ENCODE measurements at regions not wholly inside any gene's neighbourhood (a gene's known extent, or its start where the extent isn't known, plus 50 kb on each side); places are given as distances from the start of the nearest gene placed in this dataset.

DNA sequence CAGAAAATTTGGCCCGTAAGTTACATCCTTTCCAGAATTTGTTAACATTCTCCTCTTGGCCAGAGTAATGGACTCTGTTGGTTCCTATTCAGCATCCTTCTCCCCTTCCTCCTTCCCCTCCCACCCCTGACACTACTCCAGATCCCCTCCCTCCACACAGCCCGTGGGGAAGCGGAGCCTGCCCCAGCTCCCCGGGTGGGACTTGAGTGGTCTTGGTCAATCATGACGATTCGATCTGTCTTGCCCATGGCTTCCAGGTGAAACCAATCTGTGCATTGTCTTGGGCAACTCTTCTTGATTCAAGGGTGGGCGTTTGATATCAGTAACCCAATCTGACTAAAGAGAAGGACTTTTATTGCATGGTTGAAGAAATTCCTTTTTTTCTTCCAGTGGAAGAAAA is 143.9 kb downstream of the ANKRD60 start:
- intact Hi-C loops (cut with micrococcal nuclease): loop anchor here (10.0 kb wide), 1 partner anchor 570 kb away; no protein-coding TSS in a partner anchor
- no peaks in the 10 kb centered on the region for H3K4me1 Mint-ChIP-seq (ENCODE audit: low read depth)

DNA sequence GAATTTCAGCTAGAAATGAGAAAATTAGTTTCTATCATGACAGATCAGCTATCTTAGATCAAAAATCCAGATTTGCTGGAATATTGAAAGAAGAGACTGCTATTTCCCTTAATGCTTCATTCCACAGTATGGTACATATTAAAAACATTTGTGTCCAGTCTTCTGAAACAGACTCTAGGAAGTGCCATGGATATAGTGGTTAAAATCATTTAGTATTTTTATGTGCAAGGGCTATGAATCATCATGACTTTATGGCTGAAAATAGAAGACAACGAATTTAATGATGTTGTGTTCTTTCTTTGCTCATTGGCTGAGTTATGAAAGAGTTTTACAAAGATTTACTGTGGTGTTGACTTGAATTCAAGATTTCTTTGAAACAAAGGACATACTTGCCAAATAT is 146.6 kb downstream of the ANKRD60 start:
- no peaks in the 10 kb centered on the region for H3K4me1 Mint-ChIP-seq (ENCODE audit: low read depth)
- H3K4me3 Mint-ChIP-seq: no peak overlapping the region
- intact Hi-C loops (cut with micrococcal nuclease): loop anchor here (10.0 kb wide), 1 partner anchor 567 kb away; no protein-coding TSS in a partner anchor
- H3K27ac Mint-ChIP-seq: no peak overlapping the region
- peaks cover 7% of the 10 kb centered on the region for H3K27me3 Mint-ChIP-seq
- no peaks in the 10 kb centered on the region for H3K9me3 Mint-ChIP-seq
- no peaks in the 10 kb centered on the region for H3K36me3 Mint-ChIP-seq (ENCODE audit: low read depth)

More for the DNA sequence above, 143.9 kb downstream of the ANKRD60 start:
- H3K9me3 Mint-ChIP-seq: no peaks in the 10 kb centered on the region
- no peak overlapping the region for H3K4me3 Mint-ChIP-seq
- H3K27ac Mint-ChIP-seq: no peak overlapping the region
- H3K27me3 Mint-ChIP-seq: no peaks in the 10 kb centered on the region
- no peaks in the 10 kb centered on the region for H3K36me3 Mint-ChIP-seq (ENCODE audit: low read depth)

- Mint-ChIP-seq H3K9me3 (no peaks in the 10 kb centered on the region), H3K4me3 (no peak overlapping the region), H3K27ac (no peak overlapping the region), H3K36me3 (ENCODE audit: low read depth) (no peaks in the 10 kb centered on the region), H3K4me1 (ENCODE audit: low read depth) (peaks cover 12% of the 10 kb centered on the region), H3K27me3 (peaks cover 16% of the 10 kb centered on the region)
- intact Hi-C loops (cut with micrococcal nuclease): no loop called here
Measured at GRCh38 chr20:58078741-58079522, 149.5 kb downstream of the ANKRD60 start.

DNA sequence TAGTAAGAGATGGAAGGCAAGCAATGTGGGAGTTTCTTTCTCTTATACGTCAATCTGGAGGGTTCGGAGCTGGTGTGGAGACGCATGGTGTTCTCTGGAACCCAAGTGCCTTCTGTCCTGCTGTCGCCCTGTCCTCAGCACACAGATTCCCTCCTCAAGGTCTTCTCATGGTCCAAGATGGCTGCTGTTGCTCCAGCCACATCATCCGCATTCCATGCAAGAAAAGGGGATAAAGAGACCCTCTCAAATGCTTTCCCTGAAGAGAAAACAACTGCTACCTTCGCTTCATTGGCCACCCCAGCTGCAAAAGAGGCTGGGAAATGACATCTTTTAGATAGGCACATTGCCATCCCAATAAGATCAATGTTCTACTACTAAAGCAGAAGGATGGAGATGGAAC is 151.2 kb downstream of the ANKRD60 start:
- intact Hi-C loops (cut with micrococcal nuclease): no loop called here
- Mint-ChIP-seq H3K4me1 (ENCODE audit: low read depth) (peaks cover 12% of the 10 kb centered on the region), H3K9me3 (no peaks in the 10 kb centered on the region), H3K36me3 (ENCODE audit: low read depth) (no peaks in the 10 kb centered on the region), H3K27me3 (peaks cover 24% of the 10 kb centered on the region), H3K4me3 (no peak overlapping the region), H3K27ac (no peak overlapping the region)

DNA sequence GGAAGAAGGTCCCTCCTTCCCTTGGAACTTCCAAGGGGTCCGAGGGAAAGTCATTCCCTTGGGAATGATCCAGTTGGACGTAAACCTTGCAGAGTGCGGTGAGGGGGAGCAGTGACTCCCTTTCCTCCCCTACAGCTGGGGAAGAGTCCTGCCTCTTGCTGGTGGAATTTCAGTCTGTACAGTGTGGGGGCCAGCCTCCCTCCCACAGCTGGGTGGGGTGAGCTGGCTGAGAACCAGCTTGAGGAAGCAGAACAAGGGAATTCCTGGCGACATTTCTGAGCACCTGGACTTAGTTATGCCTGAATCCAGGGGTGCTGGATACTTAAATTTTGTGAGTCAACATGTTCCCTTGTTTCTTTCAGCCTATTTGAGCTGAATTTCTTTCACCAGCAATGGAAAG is 152.0 kb downstream of the ANKRD60 start:
- H3K4me3 Mint-ChIP-seq: no peak overlapping the region
- H3K27me3 Mint-ChIP-seq: peaks cover 24% of the 10 kb centered on the region
- H3K36me3 Mint-ChIP-seq (ENCODE audit: low read depth): no peaks in the 10 kb centered on the region
- no peak overlapping the region for H3K27ac Mint-ChIP-seq
- intact Hi-C loops (cut with micrococcal nuclease): no loop called here
- no peaks in the 10 kb centered on the region for H3K9me3 Mint-ChIP-seq
- H3K4me1 Mint-ChIP-seq (ENCODE audit: low read depth): peaks cover 12% of the 10 kb centered on the region

DNA sequence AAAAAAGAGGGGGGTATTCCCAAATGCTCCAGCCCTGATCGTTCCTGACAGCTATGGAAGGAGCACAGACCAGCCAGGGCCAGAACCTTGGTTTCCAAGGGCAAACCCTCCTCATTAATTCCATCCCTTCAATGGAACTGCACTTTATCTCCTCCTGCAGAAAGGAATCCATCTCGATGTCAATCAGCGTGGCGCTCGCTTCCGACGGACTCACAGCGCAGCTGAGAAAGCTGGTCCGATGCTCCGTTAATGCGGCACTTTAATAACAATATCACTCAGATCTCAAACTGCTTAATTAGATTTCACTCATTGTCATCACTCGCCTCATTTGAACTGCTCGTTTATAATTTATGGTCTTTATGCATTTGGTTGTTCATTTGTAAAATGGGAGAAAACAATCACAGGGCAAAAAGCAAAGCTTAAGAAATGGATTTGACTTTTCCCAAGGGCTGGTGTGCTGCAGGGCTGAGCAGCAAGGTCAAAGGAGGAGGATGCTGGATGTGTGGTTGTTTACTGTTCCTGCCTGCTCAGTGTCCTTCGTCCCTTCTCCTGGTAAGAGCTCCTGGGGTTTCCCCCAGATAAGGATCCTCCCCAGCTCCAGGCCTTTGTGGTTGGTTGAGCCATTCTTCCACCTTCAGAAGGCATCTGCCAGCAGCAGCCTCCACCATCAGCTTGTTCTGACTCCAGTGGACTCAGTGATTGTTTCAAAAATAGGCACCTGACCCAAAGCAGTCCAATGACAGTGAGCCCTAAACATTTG is 152.7 kb downstream of the ANKRD60 start:
- Mint-ChIP-seq H3K9me3 (no peaks in the 10 kb centered on the region), H3K27me3 (peaks cover 27% of the 10 kb centered on the region), H3K27ac (no peak overlapping the region), H3K4me1 (ENCODE audit: low read depth) (peaks cover 12% of the 10 kb centered on the region), H3K36me3 (ENCODE audit: low read depth) (no peaks in the 10 kb centered on the region), H3K4me3 (no peak overlapping the region)
- intact Hi-C loops (cut with micrococcal nuclease): no loop called here

DNA sequence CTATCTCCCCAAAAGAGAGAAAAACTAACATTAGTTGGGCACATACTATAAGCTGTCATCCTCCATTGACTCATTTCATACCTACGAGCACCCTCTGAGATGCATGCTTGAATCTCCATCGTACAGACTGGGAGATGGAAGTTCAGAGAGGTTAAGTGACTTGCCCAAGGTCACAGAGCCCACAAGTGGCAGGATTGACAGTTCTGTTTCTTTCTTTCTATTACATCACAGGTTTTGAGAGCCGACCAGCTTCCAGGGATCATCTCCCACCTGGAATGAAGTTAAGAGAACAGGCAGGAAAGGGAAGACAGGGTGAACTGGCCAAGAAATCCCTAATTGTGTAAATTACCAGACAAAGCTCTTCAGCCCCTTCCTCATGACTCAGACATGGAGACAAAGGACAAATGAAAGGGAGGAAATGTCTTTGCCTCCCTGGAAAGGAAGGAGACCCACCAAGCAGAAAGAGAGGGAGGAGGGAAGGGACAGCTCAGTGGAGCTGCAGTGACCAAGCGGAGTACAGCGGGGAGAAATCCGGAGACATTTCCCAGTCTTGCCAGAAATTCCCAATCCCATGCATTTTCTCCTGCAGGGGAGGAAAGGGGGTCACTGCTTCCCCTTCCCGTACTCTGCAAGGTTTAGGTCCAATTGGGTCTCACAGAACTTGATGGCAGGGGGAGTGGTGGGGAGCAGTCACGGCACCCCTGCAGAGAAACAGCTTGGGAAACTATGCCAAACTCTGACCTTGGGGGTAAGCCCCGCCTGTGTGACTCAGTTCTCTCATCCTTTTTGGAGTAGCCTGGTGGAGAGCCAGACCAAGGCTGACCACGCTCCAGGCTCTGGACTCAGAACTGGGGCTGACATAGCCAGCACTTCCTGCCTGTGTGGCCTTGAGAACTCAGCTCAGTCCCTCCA is 154.3 kb downstream of the ANKRD60 start:
- H3K4me1 Mint-ChIP-seq (ENCODE audit: low read depth): peaks cover 12% of the 10 kb centered on the region
- no peak overlapping the region for H3K27ac Mint-ChIP-seq
- H3K27me3 Mint-ChIP-seq: peaks cover 27% of the 10 kb centered on the region
- H3K36me3 Mint-ChIP-seq (ENCODE audit: low read depth): no peaks in the 10 kb centered on the region
- H3K9me3 Mint-ChIP-seq: no peaks in the 10 kb centered on the region
- H3K4me3 Mint-ChIP-seq: no peak overlapping the region
- intact Hi-C loops (cut with micrococcal nuclease): no loop called here

DNA sequence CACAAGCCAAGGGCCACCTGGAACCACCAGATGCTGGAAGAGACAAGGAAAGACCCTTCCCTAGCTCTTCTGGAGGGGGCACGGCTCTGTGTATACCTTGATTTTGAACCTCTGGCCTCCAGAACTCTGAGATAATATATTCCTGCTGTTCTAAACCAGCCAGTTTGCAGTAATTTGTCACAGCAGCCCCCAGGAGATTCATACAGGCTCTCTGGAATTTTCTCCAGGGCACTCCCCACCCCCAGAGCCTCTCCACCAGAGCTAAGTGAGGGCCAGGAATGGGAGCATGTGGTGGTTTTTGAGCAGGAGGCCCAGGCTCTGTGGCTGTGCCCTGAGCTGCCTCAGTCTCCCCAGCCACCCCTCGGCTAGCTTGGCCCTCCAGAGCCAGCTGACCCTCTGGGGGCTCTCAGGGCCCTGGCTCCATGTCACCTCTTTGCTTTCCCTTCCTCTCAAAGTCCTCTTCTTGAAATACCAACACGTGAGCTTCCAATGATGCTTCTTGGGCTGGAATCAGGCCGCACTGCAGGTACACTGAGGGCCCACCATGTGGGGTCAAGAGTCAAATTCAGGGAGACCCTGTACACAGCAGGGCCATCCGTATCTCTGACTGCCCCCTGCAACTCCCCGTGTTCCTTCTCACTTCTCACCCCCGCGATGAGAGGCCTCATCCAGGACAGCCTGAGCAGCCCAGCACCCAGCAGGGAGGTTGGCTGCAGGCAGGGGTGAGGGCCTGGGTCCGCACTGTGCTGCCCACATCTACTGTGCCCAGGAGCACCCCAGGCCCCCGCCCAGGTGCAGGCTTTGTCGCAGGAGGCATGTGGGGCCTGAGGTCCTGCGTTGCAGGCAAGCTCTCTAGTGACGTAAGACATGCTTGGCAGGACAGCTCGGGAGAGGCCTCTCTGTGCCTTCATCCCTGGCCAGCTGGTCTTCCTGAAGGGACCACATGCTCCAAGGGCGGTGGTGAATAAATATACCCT is 155.5 kb downstream of the ANKRD60 start:
- peaks cover 24% of the 10 kb centered on the region for H3K27me3 Mint-ChIP-seq
- H3K36me3 Mint-ChIP-seq (ENCODE audit: low read depth): no peaks in the 10 kb centered on the region
- peaks cover 12% of the 10 kb centered on the region for H3K4me1 Mint-ChIP-seq (ENCODE audit: low read depth)
- no peak overlapping the region for H3K27ac Mint-ChIP-seq
- H3K9me3 Mint-ChIP-seq: no peaks in the 10 kb centered on the region
- H3K4me3 Mint-ChIP-seq: no peak overlapping the region
- intact Hi-C loops (cut with micrococcal nuclease): no loop called here

DNA sequence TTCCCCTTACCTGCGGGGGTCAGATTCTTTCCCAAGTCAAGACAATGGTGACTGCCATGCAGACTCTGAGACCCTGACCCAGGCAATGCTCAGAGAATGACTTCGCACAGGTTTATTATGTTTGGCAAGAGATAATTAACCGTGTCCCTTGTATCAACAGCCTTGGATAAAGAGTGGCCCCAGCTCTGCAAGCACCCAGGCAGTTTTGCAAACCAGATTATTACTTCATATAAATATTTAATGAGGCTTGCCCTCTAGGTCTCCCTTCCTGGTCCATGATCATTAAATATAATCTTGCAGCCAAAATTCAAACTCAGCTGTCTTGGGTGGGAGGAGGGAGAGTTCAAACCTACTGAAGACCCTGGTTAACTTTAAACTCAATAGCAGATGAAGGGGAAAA is 156.5 kb downstream of the ANKRD60 start:
- intact Hi-C loops (cut with micrococcal nuclease): no loop called here
- Mint-ChIP-seq H3K36me3 (ENCODE audit: low read depth) (no peaks in the 10 kb centered on the region), H3K27ac (no peak overlapping the region), H3K9me3 (no peaks in the 10 kb centered on the region), H3K27me3 (peaks cover 24% of the 10 kb centered on the region), H3K4me3 (no peak overlapping the region), H3K4me1 (ENCODE audit: low read depth) (peaks cover 12% of the 10 kb centered on the region)

DNA sequence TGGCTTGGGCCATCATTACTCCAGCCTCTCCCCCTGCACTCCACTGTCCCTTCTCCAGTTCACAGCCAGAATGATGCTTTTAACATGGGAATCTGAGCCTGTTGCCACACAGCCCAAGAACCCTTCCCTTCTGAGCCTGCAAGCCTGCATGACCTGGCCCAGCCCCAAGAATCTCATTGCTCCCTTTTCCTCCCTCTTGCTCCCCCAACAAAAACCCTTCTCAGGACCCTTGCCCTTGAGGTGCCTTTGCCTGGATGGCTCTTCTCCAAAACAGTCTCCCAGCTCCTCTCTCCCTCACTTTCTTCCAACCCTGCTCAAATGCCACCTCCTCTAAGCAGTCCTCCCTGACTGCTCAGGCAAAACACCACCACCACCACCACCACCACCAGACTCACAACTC is 157.2 kb downstream of the ANKRD60 start:
- no peak overlapping the region for H3K27ac Mint-ChIP-seq
- intact Hi-C loops (cut with micrococcal nuclease): no loop called here

DNA sequence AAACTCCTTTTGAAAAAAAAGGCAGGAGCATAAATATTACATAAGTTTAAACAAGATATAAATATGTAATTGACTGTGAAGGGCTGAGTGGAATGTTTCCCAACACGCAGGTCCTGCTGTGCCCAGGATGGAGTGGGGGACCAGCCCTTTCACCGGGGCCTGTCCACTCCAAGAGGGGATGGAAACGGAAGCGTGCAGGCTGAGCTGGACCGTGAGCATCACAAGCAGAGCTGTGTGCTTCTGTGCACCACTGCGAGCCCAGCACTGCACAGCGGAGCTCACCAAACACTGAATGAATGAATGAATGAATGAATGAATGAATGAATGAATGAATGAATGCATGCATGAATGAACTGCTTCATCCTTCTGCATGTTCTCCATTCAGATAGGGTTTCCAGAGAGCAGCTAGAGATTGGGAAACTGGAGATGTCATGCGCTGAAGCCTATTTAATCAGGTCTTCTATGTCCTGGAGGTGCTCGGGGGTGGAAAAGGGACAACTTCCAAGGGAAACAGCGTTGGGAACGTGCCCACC is 157.7 kb downstream of the ANKRD60 start:
- Mint-ChIP-seq H3K9me3 (no peaks in the 10 kb centered on the region), H3K27ac (no peak overlapping the region), H3K4me1 (ENCODE audit: low read depth) (peaks cover 12% of the 10 kb centered on the region), H3K4me3 (no peak overlapping the region), H3K36me3 (ENCODE audit: low read depth) (no peaks in the 10 kb centered on the region), H3K27me3 (peaks cover 21% of the 10 kb centered on the region)
- intact Hi-C loops (cut with micrococcal nuclease): no loop called here

More for the DNA sequence above, 157.2 kb downstream of the ANKRD60 start:
- H3K36me3 Mint-ChIP-seq (ENCODE audit: low read depth): no peaks in the 10 kb centered on the region
- no peak overlapping the region for H3K4me3 Mint-ChIP-seq
- no peaks in the 10 kb centered on the region for H3K9me3 Mint-ChIP-seq
- peaks cover 22% of the 10 kb centered on the region for H3K27me3 Mint-ChIP-seq
- H3K4me1 Mint-ChIP-seq (ENCODE audit: low read depth): peaks cover 12% of the 10 kb centered on the region

- Mint-ChIP-seq H3K4me3 (no peak overlapping the region), H3K27me3 (peaks cover 18% of the 10 kb centered on the region), H3K4me1 (ENCODE audit: low read depth) (peaks cover 10% of the 10 kb centered on the region), H3K9me3 (no peaks in the 10 kb centered on the region), H3K36me3 (ENCODE audit: low read depth) (no peaks in the 10 kb centered on the region), H3K27ac (no peak overlapping the region)
- intact Hi-C loops (cut with micrococcal nuclease): no loop called here
Measured at GRCh38 chr20:58069796-58070663, 158.4 kb downstream of the ANKRD60 start.

Measured in dendritic cell treated with granulocyte-macrophage colony-stimulating factor and Interleukin-4, amounts not matched to agents 40 ng/mL and 50 ng/mL, for 4 days (primary cell).